Fibroblast of lung (primary cell): ENCODE measurements at regions not wholly inside any gene's neighbourhood (a gene's known extent, or its start where the extent isn't known, plus 50 kb on each side); places are given as distances from the start of the nearest gene placed in this dataset.

Experiments
- EZH2 ChIP-seq: IDR thresholded peaks from 2 replicates; pipeline ENCODE4 v1.5.1; 2012; ENCODE audit warnings: low read length, control low read depth, mild to moderate bottlenecking; ENCODE audit errors: missing control alignments
- TF ChIP-seq, protein P1 (sequence below), 2 donors: IDR thresholded peaks in 1 of 2; conservative IDR thresholded peaks in 1 of 2; 1 replicate in 1 of 2; 2 replicates in 1 of 2; pipeline ENCODE4 v1.5.1; 2011 to 2012; ENCODE audit warnings: low read length in 2 of 2, control low read depth in 1 of 2, inconsistent platforms in 1 of 2, low read depth in 1 of 2, mild to moderate bottlenecking in 1 of 2

GRCh38 chr15:81924729-81925128 lies 121.1 kb downstream of the MEX3B start:
- TF ChIP-seq, protein P1, sequence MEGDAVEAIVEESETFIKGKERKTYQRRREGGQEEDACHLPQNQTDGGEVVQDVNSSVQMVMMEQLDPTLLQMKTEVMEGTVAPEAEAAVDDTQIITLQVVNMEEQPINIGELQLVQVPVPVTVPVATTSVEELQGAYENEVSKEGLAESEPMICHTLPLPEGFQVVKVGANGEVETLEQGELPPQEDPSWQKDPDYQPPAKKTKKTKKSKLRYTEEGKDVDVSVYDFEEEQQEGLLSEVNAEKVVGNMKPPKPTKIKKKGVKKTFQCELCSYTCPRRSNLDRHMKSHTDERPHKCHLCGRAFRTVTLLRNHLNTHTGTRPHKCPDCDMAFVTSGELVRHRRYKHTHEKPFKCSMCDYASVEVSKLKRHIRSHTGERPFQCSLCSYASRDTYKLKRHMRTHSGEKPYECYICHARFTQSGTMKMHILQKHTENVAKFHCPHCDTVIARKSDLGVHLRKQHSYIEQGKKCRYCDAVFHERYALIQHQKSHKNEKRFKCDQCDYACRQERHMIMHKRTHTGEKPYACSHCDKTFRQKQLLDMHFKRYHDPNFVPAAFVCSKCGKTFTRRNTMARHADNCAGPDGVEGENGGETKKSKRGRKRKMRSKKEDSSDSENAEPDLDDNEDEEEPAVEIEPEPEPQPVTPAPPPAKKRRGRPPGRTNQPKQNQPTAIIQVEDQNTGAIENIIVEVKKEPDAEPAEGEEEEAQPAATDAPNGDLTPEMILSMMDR (conservative IDR thresholded peaks at IDR 0.05 in 1 of 2, IDR thresholded peaks at IDR 0.05 in 1 of 2; ENCODE audit: low read depth in 1 of 2, low read length in 2 of 2): no peak
- no peak for TF ChIP-seq EZH2
